Astrocyte (in vitro differentiated cells and primary cell): ENCODE measurements at regions not wholly inside any gene's neighbourhood (a gene's known extent, or its start where the extent isn't known, plus 50 kb on each side); places are given as distances from the start of the nearest gene placed in this dataset.

ENCODE experiments used
- CTCF ChIP-seq: IDR thresholded peaks from 2 replicates; pipeline ENCODE4 v1.5.1; 2011; ENCODE audit warnings: low read depth, mild to moderate bottlenecking, inconsistent platforms, low read length, moderate library complexity; ENCODE audit not compliant: insufficient read depth
- EZH2 ChIP-seq: IDR thresholded peaks from 2 replicates; pipeline ENCODE4 v1.6.1; 2012; ENCODE audit warnings: mild to moderate bottlenecking, low read length, inconsistent platforms; ENCODE audit not compliant: insufficient read depth

GRCh38 chr14:85090681-85091080, 439.3 kb upstream of the FLRT2 start:
- TF ChIP-seq CTCF = no peak
- no peak for TF ChIP-seq EZH2
